Fibroblast of lung (primary cell): ENCODE measurements at regions not wholly inside any gene's neighbourhood (a gene's known extent, or its start where the extent isn't known, plus 50 kb on each side); places are given as distances from the start of the nearest gene placed in this dataset.

Experiments
- DNase-seq, 2 donors: peaks; one replicate each; pipeline versions ENCODE4 v3.0.0 to v3.0.0-alpha.2; 2010; ENCODE audit warnings: low read depth in 2 of 2
- H2AFZ ChIP-seq: 2 replicates; pipeline ENCODE4 v1.5.1; 2012; ENCODE audit warnings: low read length, control low read depth, inconsistent platforms
- H3K27ac ChIP-seq: 2 replicates; pipeline ENCODE4 v1.5.1; 2011; ENCODE audit warnings: low read length, control low read depth; ENCODE audit not compliant: insufficient read depth
- H3K27me3 ChIP-seq: 2 replicates; pipeline ENCODE4 v1.5.1; 2011; ENCODE audit warnings: mild to moderate bottlenecking, low read length; ENCODE audit not compliant: control insufficient read depth, insufficient read depth
- H3K36me3 ChIP-seq: 2 replicates; pipeline ENCODE4 v1.5.1; 2011; ENCODE audit warnings: low read length; ENCODE audit not compliant: control insufficient read depth, insufficient read depth
- H3K4me1 ChIP-seq: 2 replicates; pipeline ENCODE4 v1.5.1; 2011; ENCODE audit warnings: low read length; ENCODE audit not compliant: control insufficient read depth, insufficient read depth; ENCODE audit errors: extremely low read depth
- H3K4me2 ChIP-seq: 2 replicates; pipeline ENCODE4 v1.5.1; 2011; ENCODE audit warnings: low read length, control low read depth; ENCODE audit not compliant: insufficient read depth; ENCODE audit errors: extremely low read depth
- H3K4me3 ChIP-seq, 4 experiments: fragments of 200-600 bp in 1 of 4; sonication (generic) in 1 of 4; replicated peaks in 1 of 4; 2 replicates each; pipeline ENCODE4 v1.5.1; 2011 to 2016; ENCODE audit warnings: low read length in 4 of 4, low read depth in 3 of 4, mild to moderate bottlenecking in 3 of 4, control low read depth in 2 of 4, inconsistent platforms in 1 of 4, mixed read lengths in 1 of 4; ENCODE audit not compliant: insufficient read depth in 1 of 4; ENCODE audit errors: control extremely low read depth in 1 of 4
- H3K79me2 ChIP-seq: 2 replicates; pipeline ENCODE4 v1.5.1; 2012; ENCODE audit warnings: mild to moderate bottlenecking, low read length, inconsistent platforms; ENCODE audit not compliant: control insufficient read depth, insufficient read depth
- H3K9ac ChIP-seq: 2 replicates; pipeline ENCODE4 v1.5.1; 2011; ENCODE audit warnings: mild to moderate bottlenecking, low read length, control low read depth; ENCODE audit not compliant: insufficient read depth
- H3K9me3 ChIP-seq: 2 replicates; pipeline ENCODE4 v1.5.1; 2012; ENCODE audit warnings: low read depth, low read length; ENCODE audit not compliant: control insufficient read depth, insufficient read depth
- H4K20me1 ChIP-seq: 2 replicates; pipeline ENCODE4 v1.5.1; 2011; ENCODE audit warnings: low read length; ENCODE audit not compliant: control insufficient read depth, insufficient read depth; ENCODE audit errors: extremely low read depth
- CTCF ChIP-seq, 2 donors: IDR thresholded peaks in 1 of 2; conservative IDR thresholded peaks in 1 of 2; 1 replicate in 1 of 2; 2 replicates in 1 of 2; pipeline ENCODE4 v1.5.1; 2011 to 2012; ENCODE audit warnings: low read length in 2 of 2, control low read depth in 1 of 2, inconsistent platforms in 1 of 2, low read depth in 1 of 2, mild to moderate bottlenecking in 1 of 2
- EZH2 ChIP-seq: IDR thresholded peaks from 2 replicates; pipeline ENCODE4 v1.5.1; 2012; ENCODE audit warnings: low read length, control low read depth, mild to moderate bottlenecking; ENCODE audit errors: missing control alignments

GRCh38 chr5:156189628-156190027 is 137.3 kb upstream of the SGCD start:
- Histone ChIP-seq H3K79me2 (no peaks in the 10 kb centered on the region), H3K36me3 (no peaks in the 10 kb centered on the region), H3K9ac (no peak overlapping the region), H2AFZ (no peak overlapping the region), H3K27me3 (no peaks in the 10 kb centered on the region), H4K20me1 (no peaks in the 10 kb centered on the region), H3K4me1 (no peaks in the 10 kb centered on the region), H3K27ac (no peak overlapping the region), H3K9me3 (no peaks in the 10 kb centered on the region), H3K4me3 (no peak overlapping the region), H3K4me2 (no peak overlapping the region)
- no peak for TF ChIP-seq EZH2
- TF ChIP-seq CTCF (conservative IDR thresholded peaks at IDR 0.05 in 1 of 2, IDR thresholded peaks at IDR 0.05 in 1 of 2; ENCODE audit: low read depth in 1 of 2, low read length in 2 of 2): no peak
- no peak for DNase-seq

- Histone ChIP-seq H3K36me3 (no peaks in the 10 kb centered on the region), H3K9ac (no peak overlapping the region), H3K4me3 (no peak overlapping the region), H3K4me2 (no peak overlapping the region), H3K79me2 (no peaks in the 10 kb centered on the region), H3K27ac (no peak overlapping the region), H2AFZ (no peak overlapping the region), H3K4me1 (no peaks in the 10 kb centered on the region), H4K20me1 (no peaks in the 10 kb centered on the region), H3K27me3 (no peaks in the 10 kb centered on the region), H3K9me3 (no peaks in the 10 kb centered on the region)
- DNase-seq: no peak
- no peak for TF ChIP-seq CTCF (conservative IDR thresholded peaks at IDR 0.05 in 1 of 2, IDR thresholded peaks at IDR 0.05 in 1 of 2; ENCODE audit: low read depth in 1 of 2, low read length in 2 of 2)
Measured at GRCh38 chr5:156191547-156191946, 135.4 kb upstream of the SGCD start.

- Histone ChIP-seq H3K4me2 (no peak overlapping the region), H3K9me3 (no peaks in the 10 kb centered on the region), H2AFZ (no peak overlapping the region), H3K27me3 (no peaks in the 10 kb centered on the region), H3K9ac (no peak overlapping the region), H4K20me1 (no peaks in the 10 kb centered on the region), H3K79me2 (no peaks in the 10 kb centered on the region), H3K4me3 (no peak overlapping the region), H3K27ac (no peak overlapping the region), H3K4me1 (no peaks in the 10 kb centered on the region), H3K36me3 (no peaks in the 10 kb centered on the region)
- DNase-seq: no peak
- no peak for TF ChIP-seq CTCF (conservative IDR thresholded peaks at IDR 0.05 in 1 of 2, IDR thresholded peaks at IDR 0.05 in 1 of 2; ENCODE audit: low read depth in 1 of 2, low read length in 2 of 2)
- no peak for TF ChIP-seq EZH2
Measured at GRCh38 chr5:156197042-156197635, 129.8 kb upstream of the SGCD start.
